ENCODE measurements at regions not wholly inside any gene's neighbourhood (a gene's known extent, or its start where the extent isn't known, plus 50 kb on each side); places are given as distances from the start of the nearest gene placed in this dataset.

GRCh38 chr6:113318575-113318917, 538.6 kb upstream of the MARCKS start:
- DNase-seq = no peak

- DNase-seq = no peak
These were observed 536.5 kb upstream of the MARCKS start for GRCh38 chr6:113320653-113321052.

- DNase-seq = no peak
These were observed 530.4 kb upstream of the MARCKS start for GRCh38 chr6:113326781-113327180.

- DNase-seq = no peak
These were observed 528.2 kb upstream of the MARCKS start for GRCh38 chr6:113328886-113329381.

- no peak for DNase-seq
These were observed 527.1 kb upstream of the MARCKS start for GRCh38 chr6:113329942-113330635.

GRCh38 chr6:113330636-113330946, 526.6 kb upstream of the MARCKS start:
- no peak for DNase-seq

- DNase-seq = no peak
These were observed 526.1 kb upstream of the MARCKS start for GRCh38 chr6:113331021-113331420.

GRCh38 chr6:113338644-113339043, 518.5 kb upstream of the MARCKS start:
- no peak for DNase-seq

GRCh38 chr6:113339209-113339608, 517.9 kb upstream of the MARCKS start:
- DNase-seq = no peak

GRCh38 chr6:113340371-113340770, 516.8 kb upstream of the MARCKS start:
- no peak for DNase-seq

- no peak for DNase-seq
These were observed 513.2 kb upstream of the MARCKS start for GRCh38 chr6:113343940-113344339.

- DNase-seq = no peak
These were observed 512.2 kb upstream of the MARCKS start for GRCh38 chr6:113344969-113345368.

- DNase-seq = no peak
These were observed 509.7 kb upstream of the MARCKS start for GRCh38 chr6:113347436-113347835.

- no peak for DNase-seq
These were observed 506.7 kb upstream of the MARCKS start for GRCh38 chr6:113350461-113350860.

GRCh38 chr6:113351173-113351834, 505.8 kb upstream of the MARCKS start:
- no peak for DNase-seq

GRCh38 chr6:113352029-113352801, 504.9 kb upstream of the MARCKS start:
- no peak for DNase-seq

GRCh38 chr6:113352831-113353230, 504.3 kb upstream of the MARCKS start:
- DNase-seq = no peak

GRCh38 chr6:113353392-113353791, 503.8 kb upstream of the MARCKS start:
- no peak for DNase-seq

GRCh38 chr6:113354204-113354895, 502.8 kb upstream of the MARCKS start:
- DNase-seq = no peak

GRCh38 chr6:113356139-113356538, 501.0 kb upstream of the MARCKS start:
- DNase-seq = no peak

- no peak for DNase-seq
These were observed 500.1 kb upstream of the MARCKS start for GRCh38 chr6:113357041-113357440.

- no peak for DNase-seq
These were observed 499.0 kb upstream of the MARCKS start for GRCh38 chr6:113358063-113358583.
